SK-N-SH (cell line): ENCODE measurements at regions not wholly inside any gene's neighbourhood (a gene's known extent, or its start where the extent isn't known, plus 50 kb on each side); places are given as distances from the start of the nearest gene placed in this dataset.

Source experiments
- CTCF ChIP-seq: fragments of 200-600 bp; sonication (generic); IDR thresholded peaks from 2 replicates; pipeline ENCODE4 v1.6.1; 2017; ENCODE audit warnings: antibody characterized with exemption, mild to moderate bottlenecking, moderate library complexity
- MAX ChIP-seq: IDR thresholded peaks from 2 replicates; pipeline ENCODE4 v1.4.0; 2012; ENCODE audit warnings: low read depth
- MXI1 ChIP-seq: IDR thresholded peaks from 2 replicates; pipeline ENCODE4 v1.6.1; 2012; ENCODE audit warnings: mild to moderate bottlenecking, low read depth, low read length, improper control_type of control experiment
- POLR2AphosphoS5 ChIP-seq: IDR thresholded peaks from 2 replicates; pipeline ENCODE4 v1.6.1; 2012; ENCODE audit warnings: low read depth, low read length
- RAD21 ChIP-seq: IDR thresholded peaks from 2 replicates; pipeline ENCODE4 v1.6.1; 2012; ENCODE audit warnings: mild to moderate bottlenecking, low read length
- TAF1 ChIP-seq: IDR thresholded peaks from 2 replicates; pipeline ENCODE4 v1.6.1; 2012; ENCODE audit warnings: low read depth, mild to moderate bottlenecking, low read length, moderate library complexity, borderline replicate concordance

DNA sequence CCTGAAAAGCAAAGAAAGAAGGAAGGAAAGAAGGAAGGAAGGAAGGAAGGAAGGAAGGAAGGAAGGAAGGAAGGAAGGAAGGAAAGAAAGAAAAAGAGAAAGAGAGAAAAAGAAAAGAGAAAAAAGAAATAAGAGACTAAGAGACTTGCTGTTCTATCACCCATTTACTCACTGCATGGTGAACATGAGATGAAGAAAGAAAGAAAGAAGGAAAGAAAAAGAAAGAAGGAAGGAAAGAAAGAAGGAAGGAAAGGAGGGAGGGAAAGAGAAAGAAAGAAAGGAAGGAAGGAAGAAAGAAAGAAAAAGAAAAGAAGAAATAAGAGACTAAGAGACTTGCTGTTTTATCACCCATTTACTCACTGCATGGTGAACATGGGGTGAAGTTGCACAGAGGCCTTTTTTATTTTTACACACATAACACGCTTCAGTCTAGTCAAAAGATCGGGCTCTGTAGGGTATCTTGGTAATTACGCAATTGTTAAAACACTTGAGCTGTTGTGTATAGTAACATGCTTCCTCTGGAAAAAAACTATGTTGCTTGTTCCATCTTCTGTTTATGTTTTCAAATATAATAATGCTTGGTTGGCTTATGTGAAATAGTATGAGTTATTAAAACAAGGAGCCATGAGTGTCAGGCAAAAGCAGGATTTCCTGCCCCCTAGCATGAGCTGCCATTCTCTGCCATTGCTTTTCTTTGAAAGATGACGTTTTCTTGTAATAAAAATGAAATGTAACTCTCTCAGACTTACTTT is 119.3 kb upstream of the ZNF608 start:
- no peak for TF ChIP-seq CTCF
- TF ChIP-seq POLR2AphosphoS5 = no peak
- no peak for TF ChIP-seq MXI1
- TF ChIP-seq MAX = no peak
- TF ChIP-seq TAF1 = no peak
- TF ChIP-seq RAD21 = no peak
